Heart right ventricle (tissue), 16 donors: ENCODE measurements at regions not wholly inside any gene's neighbourhood (a gene's known extent, or its start where the extent isn't known, plus 50 kb on each side); places are given as distances from the start of the nearest gene placed in this dataset.

Experiments
- ATAC-seq, 8 donors: fragments of 200-7000 bp; cut with Tn5 transposase; one replicate each; pipeline ENCODE4 v1.9.1; 2020; ENCODE audit warnings: mild to moderate bottlenecking in 8 of 8, moderate library complexity in 8 of 8, moderate number of reproducible peaks in 1 of 8
- DNase-seq, 2 donors: peaks; one replicate each; pipeline ENCODE4 v3.0.0-alpha.2; 2020
- H3K27ac ChIP-seq, 10 donors: fragments of 200-600 bp; sonication (generic) in 2 of 10; one replicate each; pipeline versions ENCODE4 v1.5.0 to v1.8.0; 2020 to 2022; ENCODE audit warnings: mild to moderate bottlenecking in 3 of 10
- H3K27me3 ChIP-seq, 7 donors: fragments of 200-600 bp; one replicate each; pipeline ENCODE4 v1.8.0; 2021 to 2022; ENCODE audit warnings: mild to moderate bottlenecking in 2 of 7
- H3K36me3 ChIP-seq, 9 donors: fragments of 200-600 bp; sonication (generic) in 1 of 9; one replicate each; pipeline versions ENCODE4 v1.5.0 to v1.8.0; 2020 to 2022; ENCODE audit warnings: mild to moderate bottlenecking in 2 of 9
- H3K4me1 ChIP-seq, 9 donors: fragments of 200-600 bp; sonication (generic) in 1 of 9; one replicate each; pipeline versions ENCODE4 v1.5.0 to v1.8.0; 2020 to 2022; ENCODE audit warnings: mild to moderate bottlenecking in 4 of 9
- H3K4me3 ChIP-seq, 10 donors: fragments of 200-600 bp; sonication (generic) in 2 of 10; one replicate each; pipeline versions ENCODE4 v1.5.0 to v1.8.0; 2020 to 2022; ENCODE audit warnings: mild to moderate bottlenecking in 7 of 10, moderate library complexity in 2 of 10
- H3K9me3 ChIP-seq, 11 donors: fragments of 200-600 bp in 10 of 11; sonication (generic) in 2 of 11; one replicate each; pipeline versions ENCODE4 v1.5.0 to v1.8.0; 2013 to 2022; ENCODE audit warnings: mild to moderate bottlenecking in 2 of 11, control low read depth in 1 of 11, moderate library complexity in 1 of 11
- WGBS, 2 donors: extraction: QIAGEN DNeasy Blood & Tissue Kit; methylation state at CpG; one replicate each; pipeline ENCODE4 v1.1.7; 2013; ENCODE audit warnings: inconsistent platforms in 1 of 2; 5-methylcytosine and 5-hydroxymethylcytosine counted together
- intact Hi-C, 10 donors: fragments of 100-400 bp; cut with DNase I; formaldehyde crosslinking; loops; one replicate each; pipeline versions ENCODE4 v1.11.1 to v1.14.2; 2022
- TF ChIP-seq, protein P1 (sequence below), 9 donors: fragments of 200-600 bp; sonication (generic) in 2 of 9; IDR thresholded peaks; one replicate each; pipeline versions ENCODE4 v1.5.0 to v1.8.0; 2021 to 2022; ENCODE audit warnings: antibody characterized with exemption in 9 of 9, mild to moderate bottlenecking in 5 of 9, moderate library complexity in 1 of 9
- donor health status: Arrhythmogenic right ventricular cardiomyopathy.
- donor health status: ischemic (EF 13 %, LVEDD 7.1; RV severe dilation, severe dysfunction).
- donor health status: healthy with polysubstance abuse.
- donor health status: DM: no; HTN: yes; CAD: no.
- donor health status: DM: no; HTN: no; CAD: no.
- donor health status: ischemic (EF 25% LVEDD 6.9; RV normal size, moderate dysfunction).
- donor health status: ischemic (EF 25% LVEDD 5.7; RV mildly dilated, moderate dysfunction).
- donor health status: healthy.
- donor health status: DM: yes; HTN: yes; CAD: no.
- donor health status: Ischemic cardiomyopathy.
- donor health status: ischemic (EF 35%, LVEDD 5.7; RV mildly dilated, moderate dysfunction).
- donor health status: nonischemic (EF 11% LVEDD 7.7; RV severe dilation, severe dysfunction).
- donor health status: DM: yes; HTN: yes; CAD: no.
- donor health status: PGD.
- donor health status: ischemic (EF 29% LVEDD 5.4; RV normal size, mild dysfunction).
- donor health status: nonischemic (EF 23%, LVEDD 6.1; RV moderate dilation, normal function).

- H3K4me1 ChIP-seq = peaks cover 0 to 11% (median 0%) of the 10 kb centered on the region in 9 donors
- no peak for DNase-seq
- H3K27ac ChIP-seq = no peak overlapping the region
- no peaks in the 10 kb centered on the region for H3K27me3 ChIP-seq
- no peak for ATAC-seq
- no peaks in the 10 kb centered on the region for H3K36me3 ChIP-seq
- no peak overlapping the region for H3K4me3 ChIP-seq
- H3K9me3 ChIP-seq = no peaks in the 10 kb centered on the region
- intact Hi-C loops = no loop called here
- 46 to 60% methylated on average over 2 of the region's 2 CpGs for WGBS, 2 donors
- TF ChIP-seq, protein P1, sequence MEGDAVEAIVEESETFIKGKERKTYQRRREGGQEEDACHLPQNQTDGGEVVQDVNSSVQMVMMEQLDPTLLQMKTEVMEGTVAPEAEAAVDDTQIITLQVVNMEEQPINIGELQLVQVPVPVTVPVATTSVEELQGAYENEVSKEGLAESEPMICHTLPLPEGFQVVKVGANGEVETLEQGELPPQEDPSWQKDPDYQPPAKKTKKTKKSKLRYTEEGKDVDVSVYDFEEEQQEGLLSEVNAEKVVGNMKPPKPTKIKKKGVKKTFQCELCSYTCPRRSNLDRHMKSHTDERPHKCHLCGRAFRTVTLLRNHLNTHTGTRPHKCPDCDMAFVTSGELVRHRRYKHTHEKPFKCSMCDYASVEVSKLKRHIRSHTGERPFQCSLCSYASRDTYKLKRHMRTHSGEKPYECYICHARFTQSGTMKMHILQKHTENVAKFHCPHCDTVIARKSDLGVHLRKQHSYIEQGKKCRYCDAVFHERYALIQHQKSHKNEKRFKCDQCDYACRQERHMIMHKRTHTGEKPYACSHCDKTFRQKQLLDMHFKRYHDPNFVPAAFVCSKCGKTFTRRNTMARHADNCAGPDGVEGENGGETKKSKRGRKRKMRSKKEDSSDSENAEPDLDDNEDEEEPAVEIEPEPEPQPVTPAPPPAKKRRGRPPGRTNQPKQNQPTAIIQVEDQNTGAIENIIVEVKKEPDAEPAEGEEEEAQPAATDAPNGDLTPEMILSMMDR (IDR thresholded peaks at IDR 0.05) = no peak
Measured at GRCh38 chr5:5752844-5753243, 330.4 kb downstream of the ICE1 start.

GRCh38 chr5:5751987-5752386 lies 329.5 kb downstream of the ICE1 start:
- Histone ChIP-seq H3K27ac (no peak overlapping the region), H3K36me3 (no peaks in the 10 kb centered on the region), H3K27me3 (no peaks in the 10 kb centered on the region), H3K9me3 (no peaks in the 10 kb centered on the region), H3K4me3 (no peak overlapping the region), H3K4me1 (peaks cover 0 to 11% (median 0%) of the 10 kb centered on the region in 9 donors)
- DNase-seq (no peak), ATAC-seq (no peak)
- WGBS, 2 donors = 59 to 74% methylated on average over 7 of the region's 7 CpGs
- intact Hi-C loops = no loop called here
- TF ChIP-seq, protein P1 (IDR thresholded peaks at IDR 0.05) = no peak

DNA sequence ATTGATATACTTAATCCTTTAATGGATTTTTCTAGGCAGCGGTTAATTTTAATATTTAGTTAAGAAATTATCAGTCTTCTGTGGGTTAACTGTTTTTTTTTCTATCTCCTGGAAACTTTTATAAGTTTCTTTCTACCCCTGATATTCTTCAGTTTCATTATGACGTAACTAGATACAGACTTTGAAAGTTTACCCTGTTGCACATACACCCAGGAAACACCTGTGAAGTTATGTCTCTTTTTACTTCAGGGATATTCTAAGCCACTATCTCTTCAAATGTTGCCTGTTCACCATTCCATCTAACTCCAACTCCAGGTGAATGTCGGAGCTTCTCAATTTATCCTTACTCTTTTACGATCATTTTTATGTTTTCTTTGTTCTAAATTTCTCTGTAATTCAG lies 329.0 kb downstream of the ICE1 start:
- TF ChIP-seq, protein P1 (IDR thresholded peaks at IDR 0.05) = no peak
- 90 to 92% methylated on average over 4 of the region's 4 CpGs for WGBS, 2 donors
- no peak for DNase-seq

GRCh38 chr5:5741418-5741817 lies 318.9 kb downstream of the ICE1 start:
- intact Hi-C loops = no loop called here

More for the DNA sequence above, 329.0 kb downstream of the ICE1 start:
- Histone ChIP-seq H3K27me3 (no peaks in the 10 kb centered on the region), H3K27ac (no peak overlapping the region), H3K36me3 (no peaks in the 10 kb centered on the region), H3K9me3 (no peaks in the 10 kb centered on the region), H3K4me3 (no peak overlapping the region), H3K4me1 (peaks cover 0 to 11% (median 0%) of the 10 kb centered on the region in 9 donors)
- intact Hi-C loops = no loop called here
- no peak for ATAC-seq

More at GRCh38 chr5:5741418-5741817, 318.9 kb downstream of the ICE1 start:
- TF ChIP-seq, protein P1 (IDR thresholded peaks at IDR 0.05) = no peak
- H3K27ac ChIP-seq = no peak overlapping the region
- H3K4me3 ChIP-seq = no peak overlapping the region
- no peak for ATAC-seq
- no peaks in the 10 kb centered on the region for H3K4me1 ChIP-seq
- H3K36me3 ChIP-seq = no peaks in the 10 kb centered on the region
- H3K9me3 ChIP-seq = peaks cover 0 to 38% (median 22%) of the 10 kb centered on the region in 11 donors
- H3K27me3 ChIP-seq = no peaks in the 10 kb centered on the region
- no peak for DNase-seq
